ENCODE measurements at regions not wholly inside any gene's neighbourhood (a gene's known extent, or its start where the extent isn't known, plus 50 kb on each side); places are given as distances from the start of the nearest gene placed in this dataset.

GRCh38 chr9:13716601-13717321, 437.3 kb upstream of the MPDZ start:
- no peak for DNase-seq (ENCODE audit: low read depth in 2 of 2)

GRCh38 chr9:13716090-13716489, 436.6 kb upstream of the MPDZ start:
- DNase-seq (ENCODE audit: low read depth in 2 of 2) = no peak

GRCh38 chr9:13715430-13715829, 435.9 kb upstream of the MPDZ start:
- no peak for DNase-seq (ENCODE audit: low read depth in 2 of 2)

GRCh38 chr9:13707612-13708576, 428.4 kb upstream of the MPDZ start:
- DNase-seq (ENCODE audit: low read depth in 2 of 2) = no peak

- DNase-seq (ENCODE audit: low read depth in 2 of 2) = no peak
Observed at GRCh38 chr9:13705918-13706317, 426.4 kb upstream of the MPDZ start.

- no peak for DNase-seq (ENCODE audit: low read depth in 2 of 2)
Observed at GRCh38 chr9:13705373-13705772, 425.9 kb upstream of the MPDZ start.

- no peak for DNase-seq (ENCODE audit: low read depth in 2 of 2)
Observed at GRCh38 chr9:13690595-13690994, 411.1 kb upstream of the MPDZ start.

GRCh38 chr9:13689925-13690324, 410.4 kb upstream of the MPDZ start:
- DNase-seq (ENCODE audit: low read depth in 2 of 2) = no peak

GRCh38 chr9:13688990-13689600, 409.6 kb upstream of the MPDZ start:
- no peak for DNase-seq (ENCODE audit: low read depth in 2 of 2)

- DNase-seq (ENCODE audit: low read depth in 2 of 2) = no peak
Observed at GRCh38 chr9:13688223-13688989, 408.9 kb upstream of the MPDZ start.

GRCh38 chr9:13684656-13685055, 405.2 kb upstream of the MPDZ start:
- no peak for DNase-seq (ENCODE audit: low read depth in 2 of 2)

- no peak for DNase-seq (ENCODE audit: low read depth in 2 of 2)
Observed at GRCh38 chr9:13677801-13678200, 398.3 kb upstream of the MPDZ start.

GRCh38 chr9:13675638-13676000, 396.1 kb upstream of the MPDZ start:
- no peak for DNase-seq (ENCODE audit: low read depth in 2 of 2)

GRCh38 chr9:13674926-13675637, 395.6 kb upstream of the MPDZ start:
- no peak for DNase-seq (ENCODE audit: low read depth in 2 of 2)

GRCh38 chr9:13673348-13673747, 393.9 kb upstream of the MPDZ start:
- DNase-seq (ENCODE audit: low read depth in 2 of 2) = no peak

GRCh38 chr9:13665418-13666066, 386.1 kb upstream of the MPDZ start:
- DNase-seq (ENCODE audit: low read depth in 2 of 2) = no peak

- no peak for DNase-seq (ENCODE audit: low read depth in 2 of 2)
Observed at GRCh38 chr9:13661014-13661413, 381.5 kb upstream of the MPDZ start.

GRCh38 chr9:13651969-13652663, 372.6 kb upstream of the MPDZ start:
- DNase-seq (ENCODE audit: low read depth in 2 of 2) = no peak

GRCh38 chr9:13651526-13651925, 372.0 kb upstream of the MPDZ start:
- DNase-seq (ENCODE audit: low read depth in 2 of 2) = no peak

GRCh38 chr9:13648676-13649075, 369.2 kb upstream of the MPDZ start:
- no peak for DNase-seq (ENCODE audit: low read depth in 2 of 2)

Data from stimulated activated CD4-positive, alpha-beta T cell treated with anti-CD3 and anti-CD28 coated beads, Interleukin-4, amount 100 ng/mL, for 48 hours (primary cell).